Astrocyte of the spinal cord (primary cell): ENCODE measurements at regions not wholly inside any gene's neighbourhood (a gene's known extent, or its start where the extent isn't known, plus 50 kb on each side); places are given as distances from the start of the nearest gene placed in this dataset.

Experiments used
- DNase-seq: peaks from one replicate; pipeline ENCODE4 v3.0.0; 2011; ENCODE audit warnings: low read depth, low spot score
- H3K4me3 ChIP-seq: 2 replicates; pipeline ENCODE4 v1.5.1; 2011; ENCODE audit warnings: low read depth, mild to moderate bottlenecking, low read length, moderate library complexity
- in situ Hi-C: cut with HindIII; loops from 2 replicates; pipeline ENCODE4 v1.10.0; 2017; ENCODE audit warnings: low sequenced_read_pairs
- TF ChIP-seq, protein P1 (sequence below): IDR thresholded peaks from 2 replicates; pipeline ENCODE4 v1.5.1; 2012; ENCODE audit warnings: low read depth, mild to moderate bottlenecking, low read length, inconsistent platforms

DNA sequence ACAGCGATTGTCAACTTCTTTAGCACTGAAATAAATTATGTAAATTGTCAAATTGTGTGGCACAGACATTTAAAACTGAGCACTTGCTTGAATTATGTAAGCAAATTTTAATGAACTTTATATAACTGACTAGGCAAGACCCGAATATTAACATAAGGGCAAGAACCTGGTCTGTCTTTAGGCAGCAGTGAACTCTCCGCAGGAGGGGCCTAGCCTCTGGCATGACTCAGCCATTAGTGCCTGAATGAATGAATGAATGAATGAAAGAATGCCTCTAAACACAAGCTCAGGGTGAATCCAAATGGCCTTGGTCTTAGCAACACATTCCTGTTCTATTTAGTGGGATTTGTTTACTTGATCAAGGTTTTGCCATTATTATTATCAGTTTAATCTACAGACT lies 654.7 kb upstream of the ARGLU1 start:
- no peak for DNase-seq

DNA sequence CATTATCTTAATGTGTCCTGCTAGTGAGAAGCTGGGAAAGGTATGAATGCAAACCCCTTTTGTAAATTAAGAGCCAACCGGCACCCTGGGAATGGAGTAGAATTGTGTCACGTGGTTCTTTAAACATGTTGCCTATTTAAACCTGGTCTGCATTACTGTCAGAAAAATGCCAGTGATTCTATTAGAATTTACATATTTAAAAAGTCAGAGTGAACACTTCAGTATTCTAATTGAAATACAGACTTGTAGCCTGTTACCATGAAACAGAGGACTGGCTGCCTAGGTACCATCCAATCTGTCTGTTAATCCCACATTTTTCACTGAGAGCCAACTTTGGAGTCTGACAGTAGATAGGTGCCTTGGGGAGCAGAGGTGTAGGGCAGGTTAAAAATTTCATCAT lies 652.3 kb upstream of the ARGLU1 start:
- in situ Hi-C loops, result no loop called here
- TF ChIP-seq, protein P1, sequence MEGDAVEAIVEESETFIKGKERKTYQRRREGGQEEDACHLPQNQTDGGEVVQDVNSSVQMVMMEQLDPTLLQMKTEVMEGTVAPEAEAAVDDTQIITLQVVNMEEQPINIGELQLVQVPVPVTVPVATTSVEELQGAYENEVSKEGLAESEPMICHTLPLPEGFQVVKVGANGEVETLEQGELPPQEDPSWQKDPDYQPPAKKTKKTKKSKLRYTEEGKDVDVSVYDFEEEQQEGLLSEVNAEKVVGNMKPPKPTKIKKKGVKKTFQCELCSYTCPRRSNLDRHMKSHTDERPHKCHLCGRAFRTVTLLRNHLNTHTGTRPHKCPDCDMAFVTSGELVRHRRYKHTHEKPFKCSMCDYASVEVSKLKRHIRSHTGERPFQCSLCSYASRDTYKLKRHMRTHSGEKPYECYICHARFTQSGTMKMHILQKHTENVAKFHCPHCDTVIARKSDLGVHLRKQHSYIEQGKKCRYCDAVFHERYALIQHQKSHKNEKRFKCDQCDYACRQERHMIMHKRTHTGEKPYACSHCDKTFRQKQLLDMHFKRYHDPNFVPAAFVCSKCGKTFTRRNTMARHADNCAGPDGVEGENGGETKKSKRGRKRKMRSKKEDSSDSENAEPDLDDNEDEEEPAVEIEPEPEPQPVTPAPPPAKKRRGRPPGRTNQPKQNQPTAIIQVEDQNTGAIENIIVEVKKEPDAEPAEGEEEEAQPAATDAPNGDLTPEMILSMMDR, result no peak
- no peak for DNase-seq

More for the DNA sequence above, 654.7 kb upstream of the ARGLU1 start:
- in situ Hi-C loops, result no loop called here
- H3K4me3 ChIP-seq, result no peak overlapping the region
- TF ChIP-seq, protein P1, result no peak

DNA sequence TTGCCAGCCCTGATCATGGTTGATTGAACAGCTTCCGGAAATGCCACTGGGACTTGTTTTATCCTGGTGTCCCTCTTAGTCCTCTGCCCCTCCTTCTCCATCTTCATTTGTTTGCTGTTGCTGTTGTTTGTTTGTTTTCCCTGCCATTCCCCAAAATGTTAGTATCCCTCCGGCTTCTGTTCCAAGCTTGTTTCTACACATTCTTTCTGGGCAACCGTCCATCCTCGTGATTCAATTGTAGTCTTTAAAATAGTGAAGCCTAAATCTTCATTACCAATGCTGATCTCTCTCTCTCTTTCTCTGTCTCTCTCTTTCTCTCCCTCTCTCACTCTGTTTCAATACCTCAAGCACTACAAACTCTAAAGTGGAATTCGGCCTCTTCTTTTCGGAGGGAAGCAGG lies 649.3 kb upstream of the ARGLU1 start:
- H3K4me3 ChIP-seq, result no peak overlapping the region
- no peak for DNase-seq
- in situ Hi-C loops, result no loop called here
- TF ChIP-seq, protein P1, result no peak

More for the DNA sequence above, 652.3 kb upstream of the ARGLU1 start:
- no peak overlapping the region for H3K4me3 ChIP-seq

DNA sequence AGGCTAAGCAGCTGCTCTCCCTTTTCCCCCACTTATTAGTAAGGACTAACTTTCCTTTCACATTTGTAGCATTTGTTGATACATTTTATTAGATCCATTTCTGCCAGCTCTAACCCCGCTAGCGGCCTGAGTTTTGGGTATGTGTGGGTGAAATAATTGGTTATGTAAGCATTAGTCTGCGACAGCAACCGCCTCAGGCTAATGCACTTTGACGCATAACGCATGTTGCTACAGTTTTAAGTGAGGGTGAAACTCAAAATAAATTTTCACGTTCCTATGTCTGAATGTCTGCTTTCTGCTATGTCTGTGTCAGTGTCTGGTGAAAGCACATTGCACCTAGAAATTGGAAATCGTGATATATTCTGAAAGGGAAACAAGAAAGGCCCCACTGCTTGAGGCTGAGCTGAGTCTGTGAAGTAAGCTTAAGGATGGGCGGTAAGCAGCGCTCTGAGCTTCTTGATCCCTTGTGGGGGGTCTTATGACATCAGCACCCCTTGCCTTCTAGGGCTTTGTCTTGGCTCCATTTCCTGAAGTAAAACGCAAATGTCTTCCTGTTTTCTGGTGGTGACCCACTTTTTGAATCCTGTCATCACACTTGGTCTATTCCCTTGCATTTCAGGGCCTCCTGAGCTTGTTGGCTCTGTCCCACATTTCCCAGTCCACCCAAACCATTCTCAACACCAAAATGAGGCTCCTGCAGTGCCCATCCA lies 648.3 kb upstream of the ARGLU1 start:
- no peak overlapping the region for H3K4me3 ChIP-seq
- no peak for DNase-seq
- in situ Hi-C loops, result no loop called here
- TF ChIP-seq, protein P1, result no peak

DNA sequence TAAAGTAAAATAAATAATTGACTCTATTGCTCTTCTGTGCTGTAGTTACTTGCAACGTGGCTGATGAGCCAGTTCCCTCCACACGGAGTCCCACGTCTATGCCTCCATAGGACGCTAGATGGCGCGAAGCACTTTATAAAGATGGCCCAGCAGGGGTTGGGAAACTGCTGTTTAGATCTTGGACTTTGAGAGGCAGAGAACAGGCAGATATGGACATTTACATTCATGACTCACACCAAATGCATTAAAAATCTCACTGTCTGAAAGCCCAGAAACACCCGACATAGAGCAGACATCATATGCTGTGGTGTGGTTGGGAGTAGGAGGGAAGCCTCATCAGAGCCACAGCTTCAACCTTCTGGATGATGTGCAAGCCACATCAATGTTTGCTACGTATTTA lies 643.1 kb upstream of the ARGLU1 start:
- in situ Hi-C loops, result no loop called here
- no peak overlapping the region for H3K4me3 ChIP-seq
- TF ChIP-seq, protein P1, result peak; percentile 93
- DNase-seq, result peak; percentile 92

DNA sequence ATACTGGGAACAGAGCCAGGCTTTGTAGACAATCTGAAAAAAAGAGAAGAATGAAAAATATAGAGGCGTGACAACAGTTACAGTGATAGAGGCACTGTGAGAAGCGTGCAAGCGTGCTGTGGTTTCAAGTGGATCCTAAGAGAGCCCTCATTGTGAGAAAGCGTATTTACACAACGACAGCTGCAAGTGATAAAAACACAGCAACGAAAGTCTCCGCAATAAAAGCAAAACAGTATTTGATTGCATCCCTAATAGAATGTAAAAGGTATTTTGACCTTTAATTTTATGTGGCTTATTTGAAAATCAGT lies 642.7 kb upstream of the ARGLU1 start:
- TF ChIP-seq, protein P1, result no peak
- peak overlapping the region; percentile 4 for H3K4me3 ChIP-seq
- in situ Hi-C loops, result no loop called here
- no peak for DNase-seq
